Glutamatergic neuron (in vitro differentiated cells): ENCODE measurements at regions not wholly inside any gene's neighbourhood (a gene's known extent, or its start where the extent isn't known, plus 50 kb on each side); places are given as distances from the start of the nearest gene placed in this dataset.

ENCODE experiments used
- DNase-seq: peaks from one replicate; pipeline ENCODE4 v3.0.0; 2022
- H3K27ac Mint-ChIP-seq: one replicate; pipeline ENCODE4 v1.8.0; 2020; ENCODE audit warnings: mild to moderate bottlenecking, mixed read lengths, inconsistent platforms; ENCODE audit not compliant: unreplicated experiment
- H3K27me3 Mint-ChIP-seq: one replicate; pipeline ENCODE4 v1.8.0; 2020; ENCODE audit warnings: mild to moderate bottlenecking, moderate library complexity, mixed read lengths, inconsistent platforms; ENCODE audit not compliant: unreplicated experiment
- H3K36me3 Mint-ChIP-seq: one replicate; pipeline ENCODE4 v1.8.0; 2020; ENCODE audit warnings: mild to moderate bottlenecking, mixed read lengths, inconsistent platforms; ENCODE audit not compliant: unreplicated experiment
- H3K4me1 Mint-ChIP-seq: one replicate; pipeline ENCODE4 v1.8.0; 2020; ENCODE audit warnings: mild to moderate bottlenecking, low read depth, mixed read lengths, inconsistent platforms; ENCODE audit not compliant: unreplicated experiment
- H3K4me3 Mint-ChIP-seq: one replicate; pipeline ENCODE4 v1.8.0; 2020; ENCODE audit warnings: mild to moderate bottlenecking, mixed read lengths, inconsistent platforms; ENCODE audit not compliant: unreplicated experiment
- H3K9me3 Mint-ChIP-seq: one replicate; pipeline ENCODE4 v1.8.0; 2020; ENCODE audit warnings: mild to moderate bottlenecking, moderate library complexity, mixed read lengths, inconsistent platforms; ENCODE audit not compliant: unreplicated experiment
- TF ChIP-seq, protein P1 (sequence below): fragments of 200-600 bp; sonication (generic); IDR thresholded peaks from one replicate; pipeline ENCODE4 v1.5.0; 2021; ENCODE audit not compliant: partially characterized antibody, unreplicated experiment

DNA sequence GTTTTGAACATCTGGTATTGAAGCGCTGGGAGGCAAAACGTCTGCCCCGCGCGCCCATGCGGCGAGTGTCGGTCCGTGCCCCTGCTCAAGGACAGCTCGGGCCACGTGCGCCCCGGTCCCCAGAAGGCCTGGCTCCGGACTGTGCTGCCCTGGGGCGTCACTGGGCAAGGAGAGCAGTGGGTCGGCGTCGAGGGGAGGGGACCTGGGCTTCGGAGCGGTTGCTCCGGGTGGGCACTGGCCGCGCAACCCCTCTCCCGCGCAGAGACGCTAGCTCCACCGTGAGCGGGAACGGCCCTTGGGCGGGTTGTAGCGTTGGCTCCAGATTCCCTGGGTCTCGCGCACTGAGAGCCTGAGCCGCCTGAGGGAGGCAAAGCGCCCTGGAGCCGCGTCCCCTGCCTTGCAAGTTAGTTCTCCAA lies 304.2 kb upstream of the HSFY2 start:
- peaks cover 7% of the 10 kb centered on the region for H3K27me3 Mint-ChIP-seq
- peak; percentile 49 for DNase-seq
- H3K4me1 Mint-ChIP-seq = no peaks in the 10 kb centered on the region
- TF ChIP-seq, protein P1, sequence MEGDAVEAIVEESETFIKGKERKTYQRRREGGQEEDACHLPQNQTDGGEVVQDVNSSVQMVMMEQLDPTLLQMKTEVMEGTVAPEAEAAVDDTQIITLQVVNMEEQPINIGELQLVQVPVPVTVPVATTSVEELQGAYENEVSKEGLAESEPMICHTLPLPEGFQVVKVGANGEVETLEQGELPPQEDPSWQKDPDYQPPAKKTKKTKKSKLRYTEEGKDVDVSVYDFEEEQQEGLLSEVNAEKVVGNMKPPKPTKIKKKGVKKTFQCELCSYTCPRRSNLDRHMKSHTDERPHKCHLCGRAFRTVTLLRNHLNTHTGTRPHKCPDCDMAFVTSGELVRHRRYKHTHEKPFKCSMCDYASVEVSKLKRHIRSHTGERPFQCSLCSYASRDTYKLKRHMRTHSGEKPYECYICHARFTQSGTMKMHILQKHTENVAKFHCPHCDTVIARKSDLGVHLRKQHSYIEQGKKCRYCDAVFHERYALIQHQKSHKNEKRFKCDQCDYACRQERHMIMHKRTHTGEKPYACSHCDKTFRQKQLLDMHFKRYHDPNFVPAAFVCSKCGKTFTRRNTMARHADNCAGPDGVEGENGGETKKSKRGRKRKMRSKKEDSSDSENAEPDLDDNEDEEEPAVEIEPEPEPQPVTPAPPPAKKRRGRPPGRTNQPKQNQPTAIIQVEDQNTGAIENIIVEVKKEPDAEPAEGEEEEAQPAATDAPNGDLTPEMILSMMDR = no peak
- no peak overlapping the region for H3K27ac Mint-ChIP-seq
- H3K36me3 Mint-ChIP-seq = no peaks in the 10 kb centered on the region
- peak overlapping the region; percentile 89 for H3K4me3 Mint-ChIP-seq
- peaks cover 3% of the 10 kb centered on the region for H3K9me3 Mint-ChIP-seq

DNA sequence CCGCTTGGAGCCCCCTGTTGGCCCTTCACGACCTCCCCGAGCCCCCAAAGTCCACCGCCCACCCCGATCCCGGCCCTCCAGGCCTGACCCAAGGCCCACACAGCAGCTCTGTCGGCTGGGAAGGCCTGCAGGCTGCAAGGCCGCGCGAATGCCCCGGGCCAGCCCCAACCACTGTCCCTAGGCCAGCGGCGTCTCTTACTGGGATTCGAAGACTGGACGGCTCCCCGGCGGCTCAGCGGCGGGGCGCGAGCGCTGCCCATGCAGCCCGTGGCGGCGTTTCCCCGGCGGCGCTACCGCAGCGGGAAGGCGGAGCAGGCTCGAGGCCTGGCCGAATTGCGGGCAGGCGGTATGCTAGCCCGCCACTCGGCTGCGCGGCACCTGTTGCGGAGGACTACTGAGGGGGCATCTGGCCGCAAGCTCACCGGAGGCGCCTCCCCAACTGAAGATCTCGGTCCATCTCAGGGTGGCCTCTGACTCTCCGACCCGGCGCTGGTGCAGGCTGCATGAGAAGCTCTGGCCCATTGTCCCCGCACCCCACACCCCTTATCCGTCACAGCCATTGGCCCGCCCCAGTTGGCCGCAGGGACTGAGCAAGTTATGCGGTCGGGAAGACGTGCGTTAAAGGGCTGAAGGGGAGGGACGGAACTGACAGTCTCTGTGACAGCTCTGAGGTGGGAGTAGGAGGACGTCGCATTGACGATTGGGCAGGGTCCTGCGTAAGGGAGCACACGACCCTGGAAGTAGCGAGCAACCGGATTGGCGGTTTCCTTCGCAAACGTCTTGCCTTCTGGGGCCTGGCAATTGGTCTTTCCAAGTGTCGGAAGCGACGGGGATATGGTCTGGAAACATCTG lies 303.5 kb upstream of the HSFY2 start:
- TF ChIP-seq, protein P1 = no peak
- peaks cover 7% of the 10 kb centered on the region for H3K27me3 Mint-ChIP-seq
- peak; percentile 52 for DNase-seq
- peak overlapping the region; percentile 62 for H3K27ac Mint-ChIP-seq
- H3K4me1 Mint-ChIP-seq = no peaks in the 10 kb centered on the region
- peaks cover 3% of the 10 kb centered on the region for H3K9me3 Mint-ChIP-seq
- peak overlapping the region; percentile 89 for H3K4me3 Mint-ChIP-seq
- H3K36me3 Mint-ChIP-seq = no peaks in the 10 kb centered on the region

DNA sequence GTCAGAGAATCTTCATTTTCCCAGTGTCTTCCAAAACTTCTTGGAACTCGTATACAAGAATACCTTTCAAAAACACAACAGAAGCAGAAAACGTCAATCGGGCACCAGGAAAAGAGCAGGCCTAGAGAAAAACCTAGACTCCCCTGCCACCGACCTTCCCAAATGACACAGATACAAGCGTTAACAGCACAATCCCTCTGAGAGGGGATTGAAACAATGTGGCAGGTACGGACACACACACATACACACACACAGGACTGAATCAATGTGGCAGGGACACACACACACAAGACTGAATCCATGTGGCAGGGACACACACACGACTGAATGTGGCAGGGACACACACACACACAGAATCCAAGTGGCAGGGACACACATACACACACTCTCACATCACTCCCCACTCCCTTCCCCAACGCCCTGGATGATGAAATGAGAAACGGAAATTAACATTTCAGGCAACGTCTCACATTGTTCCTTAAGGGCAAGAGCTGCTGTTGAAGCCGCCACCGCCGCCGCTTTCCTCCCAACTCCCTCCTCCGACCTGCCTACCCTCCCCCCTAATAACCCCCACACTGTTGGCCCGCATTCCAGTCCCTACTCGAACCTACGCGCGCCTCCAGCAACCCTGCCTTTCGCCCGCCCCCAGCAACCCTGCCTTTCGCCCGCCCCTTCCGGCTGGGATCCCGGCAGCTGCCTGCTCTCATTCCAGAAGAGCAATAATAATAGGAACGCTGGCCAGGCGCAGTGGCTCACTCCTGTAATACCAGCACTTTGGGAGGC lies 302.1 kb upstream of the HSFY2 start:
- DNase-seq = peak; percentile 74
- H3K4me3 Mint-ChIP-seq = peak overlapping the region; percentile 97
- H3K27me3 Mint-ChIP-seq = peaks cover 7% of the 10 kb centered on the region

DNA sequence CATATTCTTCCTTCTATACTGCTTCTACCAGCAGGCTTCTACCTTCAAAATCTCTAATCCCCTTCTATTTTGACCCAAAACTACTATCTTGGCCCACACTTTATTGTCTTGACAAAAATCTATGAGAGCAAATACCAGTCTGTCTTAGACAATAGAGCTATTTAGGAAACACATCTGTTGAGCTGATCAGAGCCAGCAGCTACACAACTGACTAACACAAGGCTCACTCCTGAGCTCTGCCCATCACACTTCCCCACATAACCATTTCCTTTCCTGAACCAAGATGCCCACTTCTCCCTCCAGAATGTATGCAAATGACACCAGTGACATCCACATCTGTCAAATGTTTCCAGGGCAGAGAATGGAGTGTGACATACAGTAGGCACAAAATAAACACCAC lies 293.9 kb upstream of the HSFY2 start:
- no peaks in the 10 kb centered on the region for H3K36me3 Mint-ChIP-seq

More for the DNA sequence above, 302.1 kb upstream of the HSFY2 start:
- TF ChIP-seq, protein P1 = no peak
- Mint-ChIP-seq H3K9me3 (peaks cover 3% of the 10 kb centered on the region), H3K36me3 (no peaks in the 10 kb centered on the region), H3K27ac (peak overlapping the region; percentile 95), H3K4me1 (no peaks in the 10 kb centered on the region)

More for the DNA sequence above, 293.9 kb upstream of the HSFY2 start:
- no peak overlapping the region for H3K27ac Mint-ChIP-seq
- no peaks in the 10 kb centered on the region for H3K27me3 Mint-ChIP-seq
- no peak overlapping the region for H3K4me3 Mint-ChIP-seq
- TF ChIP-seq, protein P1 = no peak
- H3K9me3 Mint-ChIP-seq = no peaks in the 10 kb centered on the region
- DNase-seq = no peak
- peaks cover 11% of the 10 kb centered on the region for H3K4me1 Mint-ChIP-seq
